HG02970 (cell line): ENCODE measurements at regions not wholly inside any gene's neighbourhood (a gene's known extent, or its start where the extent isn't known, plus 50 kb on each side); places are given as distances from the start of the nearest gene placed in this dataset.

Source experiments
- ATAC-seq: cut with Tn5 transposase; IDR thresholded peaks from one replicate; pipeline ENCODE4 v1.9.1; 2021; ENCODE audit warnings: mild to moderate bottlenecking, moderate library complexity, moderate number of reproducible peaks; ENCODE audit not compliant: unreplicated experiment, low FRiP score

- ATAC-seq = no peak
These were observed 491.0 kb upstream of the KIRREL3 start for GRCh38 chr11:127491589-127491988.

GRCh38 chr11:127490896-127491295 lies 490.3 kb upstream of the KIRREL3 start:
- ATAC-seq = no peak

GRCh38 chr11:127485541-127485940 lies 485.0 kb upstream of the KIRREL3 start:
- no peak for ATAC-seq

GRCh38 chr11:127481391-127481790 lies 480.8 kb upstream of the KIRREL3 start:
- ATAC-seq = no peak

GRCh38 chr11:127478826-127479225 lies 478.3 kb upstream of the KIRREL3 start:
- ATAC-seq = no peak

- ATAC-seq = no peak
These were observed 474.2 kb upstream of the KIRREL3 start for GRCh38 chr11:127474766-127475165.

- no peak for ATAC-seq
These were observed 471.9 kb upstream of the KIRREL3 start for GRCh38 chr11:127472505-127472904.

- no peak for ATAC-seq
These were observed 471.1 kb upstream of the KIRREL3 start for GRCh38 chr11:127471662-127472061.

GRCh38 chr11:127470306-127470884 lies 469.8 kb upstream of the KIRREL3 start:
- peak; percentile 66 for ATAC-seq

- no peak for ATAC-seq
These were observed 463.8 kb upstream of the KIRREL3 start for GRCh38 chr11:127464325-127464724.

GRCh38 chr11:127462065-127462344 lies 461.4 kb upstream of the KIRREL3 start:
- no peak for ATAC-seq

- ATAC-seq = no peak
These were observed 460.9 kb upstream of the KIRREL3 start for GRCh38 chr11:127461241-127462064.

- ATAC-seq = no peak
These were observed 458.0 kb upstream of the KIRREL3 start for GRCh38 chr11:127458561-127458960.

GRCh38 chr11:127454856-127455255 lies 454.3 kb upstream of the KIRREL3 start:
- no peak for ATAC-seq

- ATAC-seq = no peak
These were observed 452.0 kb upstream of the KIRREL3 start for GRCh38 chr11:127452533-127452932.

- ATAC-seq = no peak
These were observed 451.3 kb upstream of the KIRREL3 start for GRCh38 chr11:127451861-127452260.

GRCh38 chr11:127448101-127448500 lies 447.5 kb upstream of the KIRREL3 start:
- ATAC-seq = no peak

- no peak for ATAC-seq
These were observed 444.9 kb upstream of the KIRREL3 start for GRCh38 chr11:127445476-127445875.

- ATAC-seq = no peak
These were observed 442.7 kb upstream of the KIRREL3 start for GRCh38 chr11:127443297-127443696.

GRCh38 chr11:127440616-127441015 lies 440.0 kb upstream of the KIRREL3 start:
- no peak for ATAC-seq

- no peak for ATAC-seq
These were observed 424.7 kb upstream of the KIRREL3 start for GRCh38 chr11:127425281-127425680.

- ATAC-seq = no peak
These were observed 424.1 kb upstream of the KIRREL3 start for GRCh38 chr11:127424661-127425060.
